Heart left ventricle (tissue), 16 donors: ENCODE measurements at regions not wholly inside any gene's neighbourhood (a gene's known extent, or its start where the extent isn't known, plus 50 kb on each side); places are given as distances from the start of the nearest gene placed in this dataset.

ENCODE experiments used
- ATAC-seq, 4 donors: fragments of 200-7000 bp; cut with Tn5 transposase; one replicate each; pipeline ENCODE4 v1.9.1; 2020 to 2022; ENCODE audit warnings: moderate library complexity in 4 of 4, mild to moderate bottlenecking in 3 of 4, moderate number of reproducible peaks in 1 of 4
- DNase-seq, 5 donors: peaks; one replicate each; pipeline ENCODE4 v3.0.0-alpha.2; 2020
- H3K27ac ChIP-seq, 12 donors: fragments of 200-600 bp; sonication (generic) in 4 of 12; one replicate each; pipeline versions ENCODE4 v1.5.0 to v1.8.0; 2016 to 2022; ENCODE audit warnings: mild to moderate bottlenecking in 2 of 12
- H3K27me3 ChIP-seq, 9 donors: fragments of 200-600 bp; sonication (generic) in 2 of 9; one replicate each; pipeline versions ENCODE4 v1.5.1 to v1.8.0; 2016 to 2022; ENCODE audit warnings: mild to moderate bottlenecking in 3 of 9
- H3K36me3 ChIP-seq, 9 donors: fragments of 200-600 bp; sonication (generic) in 2 of 9; one replicate each; pipeline versions ENCODE4 v1.5.0 to v1.8.0; 2018 to 2022; ENCODE audit warnings: mild to moderate bottlenecking in 2 of 9
- H3K4me1 ChIP-seq, 12 donors: fragments of 200-600 bp; sonication (generic) in 4 of 12; one replicate each; pipeline versions ENCODE4 v1.5.0 to v1.8.0; 2016 to 2022; ENCODE audit warnings: mild to moderate bottlenecking in 3 of 12
- H3K4me3 ChIP-seq, 12 donors: fragments of 200-600 bp; sonication (generic) in 4 of 12; one replicate each; pipeline versions ENCODE4 v1.5.0 to v1.8.0; 2017 to 2022; ENCODE audit warnings: mild to moderate bottlenecking in 9 of 12, moderate library complexity in 4 of 12
- H3K9me3 ChIP-seq, 12 donors: fragments of 200-600 bp; sonication (generic) in 4 of 12; one replicate each; pipeline versions ENCODE4 v1.5.0 to v1.8.0; 2016 to 2022; ENCODE audit warnings: mild to moderate bottlenecking in 1 of 12
- CTCF ChIP-seq, 12 donors: fragments of 200-600 bp; sonication (generic) in 4 of 12; IDR thresholded peaks; one replicate each; pipeline versions ENCODE4 v1.5.0 to v1.8.0; 2018 to 2022; ENCODE audit warnings: antibody characterized with exemption in 12 of 12, mild to moderate bottlenecking in 5 of 12
- POLR2A ChIP-seq, 2 donors: fragments of 450-650 bp; IDR thresholded peaks; one replicate each; pipeline ENCODE4 v1.6.1; 2017; ENCODE audit warnings: antibody characterized with exemption in 2 of 2, mild to moderate bottlenecking in 2 of 2, moderate library complexity in 2 of 2
- WGBS, 4 donors: extraction: QIAGEN DNeasy Blood & Tissue Kit in 2 of 4; methylation state at CpG; one replicate each; pipeline versions ENCODE4 v1.1.5 to v1.1.7; 2013 to 2018; 5-methylcytosine and 5-hydroxymethylcytosine counted together
- intact Hi-C, 10 donors: fragments of 100-400 bp; cut with DNase I; formaldehyde crosslinking; loops; one replicate each; pipeline versions ENCODE4 v1.11.1 to v1.14.2; 2022
- donor health status: ischemic (EF 13 %, LVEDD 7.1; RV severe dilation, severe dysfunction).
- donor health status: healthy with polysubstance abuse.
- donor health status: DM: no; HTN: yes; CAD: no.
- donor health status: DM: no; HTN: no; CAD: no.
- donor health status: ischemic (EF 25% LVEDD 6.9; RV normal size, moderate dysfunction).
- donor health status: ischemic (EF 25% LVEDD 5.7; RV mildly dilated, moderate dysfunction).
- donor health status: healthy.
- donor health status: DM: yes; HTN: yes; CAD: no.
- donor health status: ischemic (EF 35%, LVEDD 5.7; RV mildly dilated, moderate dysfunction).
- donor health status: nonischemic (EF 11% LVEDD 7.7; RV severe dilation, severe dysfunction).
- donor health status: DM: yes; HTN: yes; CAD: no.
- donor health status: PGD.
- donor health status: ischemic (EF 29% LVEDD 5.4; RV normal size, mild dysfunction).
- donor health status: nonischemic (EF 23%, LVEDD 6.1; RV moderate dilation, normal function).

- no peak overlapping the region for H3K27ac ChIP-seq
- no peak overlapping the region for H3K4me3 ChIP-seq
- DNase-seq (no peak), ATAC-seq (no peak)
- no peaks in the 10 kb centered on the region for H3K36me3 ChIP-seq
- H3K9me3 ChIP-seq, result no peaks in the 10 kb centered on the region
- intact Hi-C loops, result no loop called here
- H3K4me1 ChIP-seq, result peaks cover 0 to 4% (median 0%) of the 10 kb centered on the region in 12 donors
- peaks cover 0 to 10% (median 0%) of the 10 kb centered on the region in 9 donors for H3K27me3 ChIP-seq
- TF ChIP-seq CTCF (IDR thresholded peaks at IDR 0.05), result no peak
Observed at GRCh38 chr6:167454003-167454402, 129.1 kb downstream of the TTLL2 start.

DNA sequence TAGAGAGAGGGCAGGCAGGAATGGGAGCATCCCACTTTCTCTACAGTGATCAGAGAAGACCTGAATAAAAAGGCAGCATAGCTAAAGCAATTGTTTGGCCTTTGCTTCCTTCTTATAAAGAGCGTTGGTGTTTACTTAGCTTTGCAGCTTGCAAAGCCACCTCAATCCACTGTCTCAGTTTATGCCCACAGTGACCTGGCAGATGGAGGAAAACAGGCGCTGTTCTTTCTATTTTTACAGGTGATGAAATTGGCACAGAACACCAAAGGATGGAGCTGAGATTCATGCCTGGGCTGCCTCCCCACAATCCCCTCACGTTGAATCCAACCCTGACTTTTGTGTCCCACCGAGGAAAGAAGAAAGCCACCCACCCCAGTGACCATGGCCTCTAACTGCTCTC, 130.5 kb downstream of the TTLL2 start:
- H3K27me3 ChIP-seq, result peaks cover 0 to 10% (median 0%) of the 10 kb centered on the region in 9 donors
- ATAC-seq (peak in 3 of 4 donors; percentile 43 to 52 (median 44)), DNase-seq (no peak)
- peaks cover 0 to 4% (median 0%) of the 10 kb centered on the region in 12 donors for H3K4me1 ChIP-seq
- intact Hi-C loops, result no loop called here
- no peak overlapping the region for H3K27ac ChIP-seq
- TF ChIP-seq CTCF (IDR thresholded peaks at IDR 0.05) (no peak), POLR2A (IDR thresholded peaks at IDR 0.05) (no peak)
- H3K36me3 ChIP-seq, result no peaks in the 10 kb centered on the region
- no peak overlapping the region for H3K4me3 ChIP-seq
- 46 to 63% (median 49%) methylated on average over 4 of the region's 4 CpGs for WGBS, 4 donors
- no peaks in the 10 kb centered on the region for H3K9me3 ChIP-seq

DNA sequence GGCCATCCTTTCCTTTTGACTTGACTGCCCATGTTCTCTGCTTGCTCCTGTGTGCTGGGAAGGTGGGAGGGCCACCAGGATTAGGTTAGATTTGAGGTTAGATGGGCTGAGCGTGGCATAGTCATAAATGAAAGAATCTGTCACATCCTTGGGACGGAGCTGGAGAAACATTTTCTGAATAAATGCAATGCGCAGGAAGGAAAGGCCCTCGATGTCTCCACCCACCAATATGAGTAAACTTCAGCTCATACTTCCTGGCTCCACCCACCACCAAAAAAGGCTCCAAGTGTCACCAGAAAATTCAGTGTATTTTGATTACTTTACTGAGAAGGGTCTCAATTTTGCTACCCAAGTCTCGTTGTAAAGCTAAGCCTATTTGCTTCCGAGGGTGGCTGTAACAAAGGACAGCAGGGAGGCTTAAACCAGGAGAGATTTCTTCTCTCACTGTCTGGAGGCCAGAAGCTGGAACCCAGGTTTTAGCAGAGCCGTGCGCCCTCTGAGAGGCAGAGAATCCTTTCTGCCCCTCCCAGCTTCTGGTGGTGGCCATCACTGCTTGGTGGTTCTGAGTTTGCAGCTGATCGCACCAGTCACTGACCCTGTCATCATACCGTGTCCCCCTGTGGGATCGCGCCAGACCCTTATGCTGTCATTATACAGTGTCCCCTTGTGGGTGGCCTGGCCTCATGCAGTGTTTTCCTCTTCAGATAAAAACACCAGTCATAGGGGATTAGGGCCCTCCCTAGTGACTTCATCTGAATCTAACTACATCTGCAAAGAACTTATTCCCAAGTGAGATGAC, 137.8 kb downstream of the TTLL2 start:
- ATAC-seq (no peak), DNase-seq (no peak)
- Histone ChIP-seq H3K9me3 (no peaks in the 10 kb centered on the region), H3K27me3 (peaks cover 0 to 6% (median 0%) of the 10 kb centered on the region in 9 donors), H3K27ac (no peak overlapping the region), H3K4me3 (no peak overlapping the region), H3K36me3 (no peaks in the 10 kb centered on the region), H3K4me1 (no peaks in the 10 kb centered on the region)
- intact Hi-C loops, result no loop called here
- 89 to 96% (median 93%) methylated on average over 12 of the region's 12 CpGs for WGBS, 4 donors
- no peak for TF ChIP-seq CTCF (IDR thresholded peaks at IDR 0.05)
- no peak for TF ChIP-seq POLR2A (IDR thresholded peaks at IDR 0.05)

DNA sequence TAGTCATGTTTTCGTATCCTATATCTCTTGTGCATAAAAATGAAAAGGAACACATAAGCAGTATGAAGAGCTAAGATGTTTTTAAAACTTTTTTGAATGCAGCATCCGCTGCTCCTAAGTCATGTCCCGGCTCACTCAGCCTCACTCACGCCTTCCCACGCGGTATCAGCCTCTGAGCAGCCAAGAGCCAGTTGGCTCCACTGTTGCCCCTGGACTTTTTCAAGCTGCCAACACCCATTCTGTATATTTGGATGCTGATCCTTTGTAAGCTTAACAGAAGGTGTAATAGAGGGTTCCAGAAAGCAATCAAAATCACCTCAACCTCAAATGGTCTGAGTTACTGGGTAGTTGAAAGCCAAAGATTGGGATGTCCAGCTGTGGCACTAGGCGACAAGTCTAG, 139.3 kb downstream of the TTLL2 start:
- peak in 3 of 4 donors; percentile 78 to 93 (median 90) for ATAC-seq
- peaks cover 0 to 7% (median under 1%) of the 10 kb centered on the region in 12 donors for H3K4me1 ChIP-seq
- H3K36me3 ChIP-seq, result no peaks in the 10 kb centered on the region
- 61 to 80% (median 67%) methylated on average over 7 of the region's 7 CpGs for WGBS, 4 donors
- no peaks in the 10 kb centered on the region for H3K27me3 ChIP-seq
- H3K27ac ChIP-seq, result no peak overlapping the region
- H3K9me3 ChIP-seq, result no peaks in the 10 kb centered on the region
- H3K4me3 ChIP-seq, result no peak overlapping the region
- intact Hi-C loops, result no loop called here
- TF ChIP-seq CTCF (IDR thresholded peaks at IDR 0.05) (no peak), POLR2A (IDR thresholded peaks at IDR 0.05) (no peak)
- DNase-seq, result peak in 1 of 5 donors; percentile 60
